ENCODE measurements at regions not wholly inside any gene's neighbourhood (a gene's known extent, or its start where the extent isn't known, plus 50 kb on each side); places are given as distances from the start of the nearest gene placed in this dataset.

- no peak for TF ChIP-seq CTCF (IDR thresholded peaks at IDR 0.05)
- ATAC-seq (no peak), DNase-seq (no peak)
- no peak overlapping the region for H3K27ac Mint-ChIP-seq
- H3K9me3 ChIP-seq (ENCODE audit: control insufficient read depth, insufficient read depth, low read length) = peaks cover 3% of the 10 kb centered on the region
- intact Hi-C loops (cut with micrococcal nuclease) = no loop called here
- H3K27ac ChIP-seq (ENCODE audit: low read length) = no peak overlapping the region
- no peaks in the 10 kb centered on the region for H3K36me3 Mint-ChIP-seq
- H3K4me3 Mint-ChIP-seq = no peak overlapping the region
- no peaks in the 10 kb centered on the region for H3K36me3 ChIP-seq (ENCODE audit: control insufficient read depth, insufficient read depth, low read length)
- no CpG with 5 or more reads among the region's 1 CpG for WGBS (ENCODE audit: insufficient coverage)
- no peaks in the 10 kb centered on the region for H3K27me3 Mint-ChIP-seq (ENCODE audit: low read depth in 2 of 2)
- no peak overlapping the region for H3K4me3 ChIP-seq (ENCODE audit: low read length)
- no peaks in the 10 kb centered on the region for H3K27me3 ChIP-seq (ENCODE audit: control insufficient read depth, insufficient read depth, low read length)
- no peaks in the 10 kb centered on the region for H3K4me1 ChIP-seq (ENCODE audit: control insufficient read depth, insufficient read depth, low read length)
- no peaks in the 10 kb centered on the region for H3K4me1 Mint-ChIP-seq
- peaks cover 18 to 35% of the 10 kb centered on the region in 2 donors for H3K9me3 Mint-ChIP-seq
Observed at GRCh38 chr2:22270341-22270740, 1114.6 kb upstream of the KLHL29 start.

- Histone ChIP-seq H3K27ac (ENCODE audit: low read length) (no peak overlapping the region), H3K4me3 (ENCODE audit: low read length) (no peak overlapping the region), H3K4me1 (ENCODE audit: control insufficient read depth, insufficient read depth, low read length) (no peaks in the 10 kb centered on the region), H3K9me3 (ENCODE audit: control insufficient read depth, insufficient read depth, low read length) (peaks cover 3% of the 10 kb centered on the region), H3K27me3 (ENCODE audit: control insufficient read depth, insufficient read depth, low read length) (no peaks in the 10 kb centered on the region), H3K36me3 (ENCODE audit: control insufficient read depth, insufficient read depth, low read length) (no peaks in the 10 kb centered on the region)
- WGBS (ENCODE audit: insufficient coverage) = 10% methylated on average over 1 of the region's 1 CpG
- no peak overlapping the region for H3K4me3 Mint-ChIP-seq
- no peak overlapping the region for H3K27ac Mint-ChIP-seq
- H3K27me3 Mint-ChIP-seq (ENCODE audit: low read depth in 2 of 2) = no peaks in the 10 kb centered on the region
- DNase-seq (no peak), ATAC-seq (no peak)
- H3K36me3 Mint-ChIP-seq = no peaks in the 10 kb centered on the region
- TF ChIP-seq CTCF (IDR thresholded peaks at IDR 0.05) = no peak
- peaks cover 14 to 31% of the 10 kb centered on the region in 2 donors for H3K9me3 Mint-ChIP-seq
- H3K4me1 Mint-ChIP-seq = no peaks in the 10 kb centered on the region
- intact Hi-C loops (cut with micrococcal nuclease) = no loop called here
Observed at GRCh38 chr2:22273853-22274252, 1111.1 kb upstream of the KLHL29 start.

GRCh38 chr2:22274661-22275060 is 1110.3 kb upstream of the KLHL29 start:
- no peaks in the 10 kb centered on the region for H3K27me3 ChIP-seq (ENCODE audit: control insufficient read depth, insufficient read depth, low read length)
- no peak overlapping the region for H3K27ac ChIP-seq (ENCODE audit: low read length)
- H3K36me3 ChIP-seq (ENCODE audit: control insufficient read depth, insufficient read depth, low read length) = no peaks in the 10 kb centered on the region
- no peak overlapping the region for H3K4me3 ChIP-seq (ENCODE audit: low read length)
- Mint-ChIP-seq H3K4me1 (no peaks in the 10 kb centered on the region), H3K27ac (no peak overlapping the region), H3K9me3 (peaks cover 14 to 24% of the 10 kb centered on the region in 2 donors), H3K27me3 (ENCODE audit: low read depth in 2 of 2) (no peaks in the 10 kb centered on the region), H3K4me3 (no peak overlapping the region), H3K36me3 (no peaks in the 10 kb centered on the region)
- TF ChIP-seq CTCF (IDR thresholded peaks at IDR 0.05) = no peak
- 76% methylated on average over 3 of the region's 3 CpGs for WGBS (ENCODE audit: insufficient coverage)
- H3K9me3 ChIP-seq (ENCODE audit: control insufficient read depth, insufficient read depth, low read length) = peaks cover 3% of the 10 kb centered on the region
- ATAC-seq (no peak), DNase-seq (no peak)
- intact Hi-C loops (cut with micrococcal nuclease) = no loop called here
- no peaks in the 10 kb centered on the region for H3K4me1 ChIP-seq (ENCODE audit: control insufficient read depth, insufficient read depth, low read length)

- H3K27me3 Mint-ChIP-seq (ENCODE audit: low read depth in 2 of 2) = no peaks in the 10 kb centered on the region
- WGBS (ENCODE audit: insufficient coverage) = under 1% methylated on average over 4 of the region's 4 CpGs
- ATAC-seq = no peak
Observed at GRCh38 chr2:22276696-22277095, 1108.3 kb upstream of the KLHL29 start.

More at GRCh38 chr2:22276696-22277095, 1108.3 kb upstream of the KLHL29 start:
- Histone ChIP-seq H3K4me1 (ENCODE audit: control insufficient read depth, insufficient read depth, low read length) (no peaks in the 10 kb centered on the region), H3K9me3 (ENCODE audit: control insufficient read depth, insufficient read depth, low read length) (peaks cover 3% of the 10 kb centered on the region), H3K36me3 (ENCODE audit: control insufficient read depth, insufficient read depth, low read length) (no peaks in the 10 kb centered on the region), H3K4me3 (ENCODE audit: low read length) (no peak overlapping the region), H3K27me3 (ENCODE audit: control insufficient read depth, insufficient read depth, low read length) (no peaks in the 10 kb centered on the region), H3K27ac (ENCODE audit: low read length) (no peak overlapping the region)
- Mint-ChIP-seq H3K9me3 (peaks cover 12 to 17% of the 10 kb centered on the region in 2 donors), H3K36me3 (no peaks in the 10 kb centered on the region), H3K27ac (no peak overlapping the region), H3K4me1 (no peaks in the 10 kb centered on the region), H3K4me3 (no peak overlapping the region)
- no peak for DNase-seq
- intact Hi-C loops (cut with micrococcal nuclease) = no loop called here
- no peak for TF ChIP-seq CTCF (IDR thresholded peaks at IDR 0.05)
